NOMO-1 treated with dmso at 0.1 percent for 144 hours (cell line): ENCODE measurements at regions not wholly inside any gene's neighbourhood (a gene's known extent, or its start where the extent isn't known, plus 50 kb on each side); places are given as distances from the start of the nearest gene placed in this dataset.

Source experiments
- DNase-seq: peaks from one replicate; lab custom pipeline; 2025; ENCODE audit not compliant: unreplicated experiment; lab: John Stamatoyannopoulos, UW

DNA sequence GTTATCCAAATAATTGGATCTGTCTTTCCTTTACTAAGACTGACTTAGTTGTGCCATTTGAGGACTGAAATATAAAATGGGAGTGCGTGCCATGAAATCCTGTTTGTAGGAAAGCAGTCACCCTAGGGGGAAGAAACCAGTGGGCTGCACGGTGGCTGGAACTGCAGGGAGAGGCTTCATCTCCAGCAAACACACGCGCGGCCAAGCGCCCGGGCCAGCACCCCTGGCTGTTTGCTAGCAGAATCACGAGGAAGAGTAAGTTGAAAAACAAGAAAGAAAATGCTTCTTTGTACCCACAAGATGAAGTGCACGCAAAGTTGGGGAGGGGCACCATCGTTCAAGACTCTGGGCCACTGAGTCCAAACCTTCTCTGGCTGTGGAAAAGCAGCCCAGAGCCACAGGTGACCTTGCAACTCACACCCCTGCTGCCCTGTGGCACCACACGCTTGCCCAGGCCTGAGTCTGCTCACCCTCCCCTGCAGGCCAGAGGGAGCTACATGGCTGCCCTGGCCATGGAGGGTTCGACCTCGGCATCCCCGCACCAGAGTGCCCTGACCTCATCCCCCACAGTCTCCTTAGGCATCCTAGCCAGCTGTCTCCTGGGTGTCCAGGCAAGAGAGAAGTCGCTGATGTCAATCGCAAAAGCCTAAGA, 55.2 kb downstream of the IRX2 start:
- DNase-seq = no peak

GRCh38 chr5:2695200-2695891, 56.1 kb downstream of the IRX2 start:
- no peak for DNase-seq

DNA sequence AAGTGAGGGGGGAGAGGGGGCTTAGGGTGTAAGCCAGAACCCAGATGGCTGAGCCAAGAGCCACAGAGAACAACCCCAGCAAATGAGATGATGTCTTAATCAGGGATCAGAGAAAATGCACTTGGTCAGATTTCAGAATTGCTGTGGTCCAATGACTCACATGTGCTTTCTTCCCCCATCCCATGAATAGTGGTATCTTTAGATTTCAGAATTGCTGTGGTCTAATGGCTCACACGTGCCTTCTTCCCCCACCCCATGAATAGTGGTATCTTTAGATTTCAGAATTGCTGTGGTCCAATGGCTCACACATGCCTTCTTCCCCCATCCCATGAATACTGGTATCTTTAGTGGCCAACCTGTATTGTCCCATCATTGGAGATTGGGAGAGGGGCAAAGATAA, 59.9 kb downstream of the IRX2 start:
- no peak for DNase-seq

DNA sequence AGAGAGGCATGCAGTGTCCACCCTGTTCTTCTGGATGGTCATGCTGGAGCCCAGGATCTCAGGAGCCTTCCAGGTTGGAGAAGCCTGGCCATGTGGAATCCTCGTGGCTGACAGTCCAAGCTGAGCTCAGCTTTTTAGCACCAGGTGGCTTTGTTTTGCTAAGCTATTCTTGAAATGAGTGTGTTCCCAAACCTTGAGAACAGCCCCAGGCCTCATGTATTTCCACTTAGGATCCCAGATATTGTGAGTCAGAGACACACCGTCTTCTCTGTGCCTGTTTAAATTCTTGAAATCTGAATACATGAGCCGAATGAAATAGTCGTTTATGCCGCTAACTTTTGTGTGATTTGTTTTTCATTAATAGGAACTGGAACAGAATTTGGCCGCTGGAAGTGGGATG, 61.2 kb downstream of the IRX2 start:
- DNase-seq = no peak

DNA sequence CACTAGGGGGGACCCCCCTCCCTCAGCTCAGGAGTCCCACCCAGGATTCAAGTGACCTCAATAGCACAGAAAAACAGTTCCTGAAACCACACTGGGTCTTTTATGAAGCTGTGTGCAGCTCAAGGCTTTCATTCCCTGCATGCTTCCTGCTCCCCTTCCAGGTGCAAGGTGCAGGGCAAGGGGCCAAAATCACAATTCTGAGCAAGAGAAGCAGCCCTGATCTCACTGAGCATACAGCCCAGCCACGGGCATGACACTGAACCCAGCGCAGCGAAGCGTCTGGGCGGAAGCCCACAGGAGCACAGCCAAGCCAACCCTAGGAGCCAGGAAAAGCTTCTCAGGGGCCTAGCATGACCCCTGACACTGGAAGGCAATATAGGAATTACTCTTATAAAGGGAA, 62.9 kb downstream of the IRX2 start:
- DNase-seq = no peak

GRCh38 chr5:2687746-2688145, 63.7 kb downstream of the IRX2 start:
- no peak for DNase-seq

DNA sequence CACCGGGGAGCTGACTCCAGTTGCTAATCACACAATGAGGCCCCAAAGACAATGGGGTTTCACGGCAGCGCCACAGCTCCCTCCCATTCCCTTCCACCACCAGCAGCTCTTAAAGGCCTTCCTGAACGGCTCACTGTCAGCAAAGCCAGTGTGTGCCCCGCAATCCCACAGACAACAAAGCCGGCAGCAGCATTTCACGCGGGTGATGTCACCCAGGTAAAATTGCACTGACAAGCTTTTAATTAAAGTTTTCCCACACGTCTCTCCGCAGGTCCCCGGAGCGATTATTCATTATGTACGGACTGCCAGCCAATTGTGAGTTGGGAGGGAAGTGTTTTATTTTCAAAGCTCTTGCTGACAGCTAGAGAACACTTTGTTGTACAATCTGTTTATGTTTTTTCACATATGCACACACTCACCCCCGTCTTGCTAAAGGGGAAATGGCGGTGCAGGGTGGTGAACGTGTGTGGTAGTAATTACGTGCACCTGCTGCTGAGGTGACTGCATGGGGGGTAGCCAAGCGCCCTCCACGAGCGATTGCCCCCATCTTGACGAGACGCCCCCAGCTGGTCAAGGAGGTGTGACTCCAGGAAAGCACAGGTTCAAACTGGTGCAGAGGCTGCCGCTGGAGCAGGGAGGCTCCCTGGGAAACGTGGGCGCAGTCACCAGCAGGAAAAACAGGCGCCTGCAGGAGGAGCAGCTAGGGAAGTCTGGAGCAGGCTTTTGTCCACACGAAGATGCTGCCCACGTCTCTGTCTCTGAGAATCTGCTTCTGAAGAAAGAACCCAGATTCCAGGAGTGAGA, 65.0 kb downstream of the IRX2 start:
- no peak for DNase-seq

GRCh38 chr5:2685651-2686272, 65.7 kb downstream of the IRX2 start:
- DNase-seq = no peak

- no peak for DNase-seq
Observed at GRCh38 chr5:2684606-2685005, 66.9 kb downstream of the IRX2 start.

DNA sequence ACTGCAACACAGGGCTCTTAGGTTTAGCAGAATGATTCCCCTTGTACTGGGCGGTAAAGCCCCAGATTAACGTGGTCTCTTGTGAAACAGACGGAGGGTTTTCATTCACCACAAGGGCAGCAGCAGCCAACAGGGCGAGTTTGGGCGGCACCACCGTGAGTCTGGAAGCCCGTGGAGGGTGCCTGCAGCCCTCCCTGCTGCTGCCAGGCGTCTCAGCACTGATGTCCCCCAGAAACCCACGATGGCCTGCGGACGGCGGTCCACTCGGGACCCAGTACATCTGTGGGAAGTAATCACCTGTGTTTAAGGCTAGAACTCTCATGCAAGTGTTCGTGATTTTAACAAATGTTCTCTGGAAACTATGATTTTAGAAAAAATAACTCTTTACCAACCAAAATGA, 67.8 kb downstream of the IRX2 start:
- no peak for DNase-seq

- DNase-seq = no peak
Observed at GRCh38 chr5:2681476-2681875, 70.0 kb downstream of the IRX2 start.

- DNase-seq = no peak
Observed at GRCh38 chr5:2680979-2681378, 70.5 kb downstream of the IRX2 start.

GRCh38 chr5:2677689-2678088, 73.8 kb downstream of the IRX2 start:
- DNase-seq = no peak

DNA sequence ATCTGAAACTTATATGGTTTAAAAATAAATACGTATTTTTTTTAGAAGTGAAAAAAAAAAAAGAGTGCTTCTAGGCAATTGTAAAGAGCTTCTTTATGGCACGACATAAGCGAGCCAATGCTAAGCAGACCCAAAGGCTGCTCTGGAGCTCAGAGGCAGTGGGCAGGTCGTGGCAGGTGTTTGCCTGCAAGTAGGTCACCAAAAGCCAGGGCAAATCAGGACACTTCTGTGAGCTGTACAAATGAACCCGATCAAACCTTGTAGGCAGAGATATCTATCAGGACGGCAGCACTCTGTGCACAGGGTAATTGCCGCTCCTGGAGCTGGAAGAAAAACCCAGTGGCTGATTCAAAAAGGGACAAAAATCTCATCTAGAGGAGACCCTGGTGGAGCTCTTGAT, 75.9 kb downstream of the IRX2 start:
- no peak for DNase-seq

GRCh38 chr5:2674456-2674855, 77.0 kb downstream of the IRX2 start:
- no peak for DNase-seq

- DNase-seq = no peak
Observed at GRCh38 chr5:2670940-2671339, 80.5 kb downstream of the IRX2 start.

DNA sequence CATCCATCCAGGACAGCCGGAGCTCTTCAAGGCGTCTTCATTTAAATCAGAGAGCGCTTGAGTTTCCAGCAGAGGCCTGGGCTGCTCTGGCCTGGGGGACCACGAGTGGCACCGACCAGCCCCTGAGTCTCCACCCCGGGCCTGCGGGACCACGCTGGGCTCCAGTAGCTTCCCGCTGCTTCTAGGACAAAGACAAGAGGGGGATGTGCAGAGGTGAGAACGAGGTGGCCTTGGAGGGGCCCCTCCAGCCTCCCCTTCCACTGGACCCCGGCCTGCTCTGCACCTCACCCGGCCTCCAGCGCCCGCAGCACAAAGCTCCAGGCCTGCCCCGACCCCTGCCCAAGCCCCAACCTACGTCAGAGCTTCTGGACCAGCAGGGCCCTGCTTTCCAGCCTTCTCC, 81.6 kb downstream of the IRX2 start:
- DNase-seq = no peak

- DNase-seq = no peak
Observed at GRCh38 chr5:2669259-2669658, 82.2 kb downstream of the IRX2 start.

DNA sequence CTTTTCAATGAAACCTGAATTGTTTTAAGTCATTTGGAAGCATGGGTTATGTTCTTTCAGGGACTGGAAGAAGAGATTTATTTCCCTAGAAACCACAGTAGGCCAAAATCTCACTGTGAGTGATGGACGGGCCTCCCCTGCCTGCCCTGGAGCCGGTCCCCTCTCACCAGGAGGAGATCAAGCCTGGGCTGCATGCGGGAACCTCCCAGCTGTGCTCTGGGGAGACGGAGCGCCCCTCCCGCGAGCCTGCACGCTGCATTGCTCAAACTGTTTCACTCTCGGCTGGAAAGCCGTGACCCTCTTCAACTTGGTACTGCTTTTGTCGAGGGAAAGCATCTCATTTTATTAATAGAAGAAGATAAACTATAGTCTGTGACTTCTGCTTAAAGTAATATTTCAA, 85.4 kb downstream of the IRX2 start:
- no peak for DNase-seq

DNA sequence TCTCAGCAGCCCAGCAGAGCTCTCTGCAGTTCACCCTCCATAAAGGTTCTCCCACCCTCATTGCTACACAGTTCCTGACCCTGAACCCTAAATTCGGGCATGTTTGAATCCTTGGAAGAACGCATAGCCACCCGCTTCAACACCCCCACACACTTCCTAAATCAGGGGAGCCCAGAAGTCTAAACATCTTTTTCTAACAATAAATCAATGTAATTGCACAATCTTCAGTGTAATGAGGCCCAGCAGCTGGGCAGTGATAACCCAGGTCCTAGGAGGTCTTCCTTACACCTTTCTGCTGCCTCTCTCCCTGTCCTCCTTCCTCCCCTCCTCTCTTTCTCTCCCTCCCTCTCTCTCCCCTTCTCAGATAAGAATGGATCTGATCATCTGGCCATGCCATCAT, 88.0 kb downstream of the IRX2 start:
- DNase-seq = no peak

GRCh38 chr5:2660315-2660714, 91.2 kb downstream of the IRX2 start:
- no peak for DNase-seq
